Mammary epithelial cell (primary cell): ENCODE measurements at regions not wholly inside any gene's neighbourhood (a gene's known extent, or its start where the extent isn't known, plus 50 kb on each side); places are given as distances from the start of the nearest gene placed in this dataset.

Experiments used
- EZH2 ChIP-seq: IDR thresholded peaks from 2 replicates; pipeline ENCODE4 v1.6.1; 2012; ENCODE audit warnings: low read length, inconsistent platforms, borderline replicate concordance
- TF ChIP-seq, protein P1 (sequence below), 2 donors: IDR thresholded peaks in 1 of 2; conservative IDR thresholded peaks in 1 of 2; 2 replicates each; pipeline ENCODE4 v1.5.1; 2011 to 2012; ENCODE audit warnings: inconsistent platforms in 2 of 2, low read length in 2 of 2, mild to moderate bottlenecking in 2 of 2, control low read depth in 1 of 2, low read depth in 1 of 2; ENCODE audit not compliant: insufficient read depth in 1 of 2; ENCODE audit errors: extremely low read depth in 1 of 2

- TF ChIP-seq EZH2, result no peak
- TF ChIP-seq, protein P1, sequence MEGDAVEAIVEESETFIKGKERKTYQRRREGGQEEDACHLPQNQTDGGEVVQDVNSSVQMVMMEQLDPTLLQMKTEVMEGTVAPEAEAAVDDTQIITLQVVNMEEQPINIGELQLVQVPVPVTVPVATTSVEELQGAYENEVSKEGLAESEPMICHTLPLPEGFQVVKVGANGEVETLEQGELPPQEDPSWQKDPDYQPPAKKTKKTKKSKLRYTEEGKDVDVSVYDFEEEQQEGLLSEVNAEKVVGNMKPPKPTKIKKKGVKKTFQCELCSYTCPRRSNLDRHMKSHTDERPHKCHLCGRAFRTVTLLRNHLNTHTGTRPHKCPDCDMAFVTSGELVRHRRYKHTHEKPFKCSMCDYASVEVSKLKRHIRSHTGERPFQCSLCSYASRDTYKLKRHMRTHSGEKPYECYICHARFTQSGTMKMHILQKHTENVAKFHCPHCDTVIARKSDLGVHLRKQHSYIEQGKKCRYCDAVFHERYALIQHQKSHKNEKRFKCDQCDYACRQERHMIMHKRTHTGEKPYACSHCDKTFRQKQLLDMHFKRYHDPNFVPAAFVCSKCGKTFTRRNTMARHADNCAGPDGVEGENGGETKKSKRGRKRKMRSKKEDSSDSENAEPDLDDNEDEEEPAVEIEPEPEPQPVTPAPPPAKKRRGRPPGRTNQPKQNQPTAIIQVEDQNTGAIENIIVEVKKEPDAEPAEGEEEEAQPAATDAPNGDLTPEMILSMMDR (conservative IDR thresholded peaks at IDR 0.05 in 1 of 2, IDR thresholded peaks at IDR 0.05 in 1 of 2; ENCODE audit: extremely low read depth in 1 of 2, insufficient read depth in 1 of 2, low read depth in 1 of 2, low read length in 2 of 2), result no peak
Measured at GRCh38 chr4:130698251-130698650, 1602.3 kb downstream of the C4orf33 start.
